ENCODE measurements at regions not wholly inside any gene's neighbourhood (a gene's known extent, or its start where the extent isn't known, plus 50 kb on each side); places are given as distances from the start of the nearest gene placed in this dataset.

GRCh38 chr15:66922608-66923007 lies 142.8 kb upstream of the SMAD3 start:
- TF ChIP-seq CBX5 (IDR thresholded peaks at IDR 0.05; ENCODE audit: borderline replicate concordance, low read depth) (no peak), JUNB (CRISPR knock-in tag; conservative IDR thresholded peaks at IDR 0.05) (no peak), BHLHE40 (IDR thresholded peaks at IDR 0.05; ENCODE audit: low read length) (no peak), CTCF (IDR thresholded peaks at IDR 0.05 in 2 of 3, conservative IDR thresholded peaks at IDR 0.05 in 1 of 3; ENCODE audit: insufficient read depth in 2 of 3, low read depth in 1 of 3, low read length in 3 of 3) (no peak), NFATC3 (IDR thresholded peaks at IDR 0.05) (no peak), ZNF780A (CRISPR knock-in tag; IDR thresholded peaks at IDR 0.05) (no peak), ZBTB33 (CRISPR knock-in tag; IDR thresholded peaks at IDR 0.05) (no peak)
- TF ChIP-seq, protein P1, sequence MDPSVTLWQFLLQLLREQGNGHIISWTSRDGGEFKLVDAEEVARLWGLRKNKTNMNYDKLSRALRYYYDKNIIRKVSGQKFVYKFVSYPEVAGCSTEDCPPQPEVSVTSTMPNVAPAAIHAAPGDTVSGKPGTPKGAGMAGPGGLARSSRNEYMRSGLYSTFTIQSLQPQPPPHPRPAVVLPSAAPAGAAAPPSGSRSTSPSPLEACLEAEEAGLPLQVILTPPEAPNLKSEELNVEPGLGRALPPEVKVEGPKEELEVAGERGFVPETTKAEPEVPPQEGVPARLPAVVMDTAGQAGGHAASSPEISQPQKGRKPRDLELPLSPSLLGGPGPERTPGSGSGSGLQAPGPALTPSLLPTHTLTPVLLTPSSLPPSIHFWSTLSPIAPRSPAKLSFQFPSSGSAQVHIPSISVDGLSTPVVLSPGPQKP (CRISPR knock-in tag; IDR thresholded peaks at IDR 0.05), result no peak
